ENCODE measurements at regions not wholly inside any gene's neighbourhood (a gene's known extent, or its start where the extent isn't known, plus 50 kb on each side); places are given as distances from the start of the nearest gene placed in this dataset.

- ATAC-seq (no peak), DNase-seq (ENCODE audit: missing footprints) (no peak)
- intact Hi-C loops (cut with DNase I): no loop called here
Observed at GRCh38 chr3:44026220-44026865, 215.3 kb upstream of the TOPAZ1 start.

GRCh38 chr3:44029100-44029499 is 212.6 kb upstream of the TOPAZ1 start:
- ATAC-seq (no peak), DNase-seq (ENCODE audit: missing footprints) (no peak)
- intact Hi-C loops (cut with DNase I): no loop called here

GRCh38 chr3:44030285-44030684 is 211.4 kb upstream of the TOPAZ1 start:
- DNase-seq (ENCODE audit: missing footprints) (no peak), ATAC-seq (no peak)
- intact Hi-C loops (cut with DNase I): no loop called here

- intact Hi-C loops (cut with DNase I): no loop called here
- ATAC-seq (no peak), DNase-seq (ENCODE audit: missing footprints) (no peak)
Observed at GRCh38 chr3:44030687-44031305, 210.9 kb upstream of the TOPAZ1 start.

- intact Hi-C loops (cut with DNase I): no loop called here
- no peak for ATAC-seq
- no peak for DNase-seq (ENCODE audit: missing footprints)
Observed at GRCh38 chr3:44031387-44032380, 210.0 kb upstream of the TOPAZ1 start.

- intact Hi-C loops (cut with DNase I): no loop called here
- ATAC-seq: no peak
- no peak for DNase-seq (ENCODE audit: missing footprints)
Observed at GRCh38 chr3:44032487-44032886, 209.2 kb upstream of the TOPAZ1 start.

GRCh38 chr3:44033123-44033522 is 208.6 kb upstream of the TOPAZ1 start:
- intact Hi-C loops (cut with DNase I): no loop called here
- ATAC-seq (no peak), DNase-seq (ENCODE audit: missing footprints) (no peak)

- DNase-seq (ENCODE audit: missing footprints) (no peak), ATAC-seq (no peak)
- intact Hi-C loops (cut with DNase I): no loop called here
Observed at GRCh38 chr3:44036850-44037249, 204.8 kb upstream of the TOPAZ1 start.

- ATAC-seq (no peak), DNase-seq (ENCODE audit: missing footprints) (no peak)
- intact Hi-C loops (cut with DNase I): no loop called here
Observed at GRCh38 chr3:44039006-44039405, 202.7 kb upstream of the TOPAZ1 start.

GRCh38 chr3:44041726-44042125 is 200.0 kb upstream of the TOPAZ1 start:
- intact Hi-C loops (cut with DNase I): no loop called here
- ATAC-seq (no peak), DNase-seq (ENCODE audit: missing footprints) (no peak)

- ATAC-seq (no peak), DNase-seq (ENCODE audit: missing footprints) (no peak)
- intact Hi-C loops (cut with DNase I): no loop called here
Observed at GRCh38 chr3:44042772-44043171, 198.9 kb upstream of the TOPAZ1 start.

GRCh38 chr3:44045476-44046275 is 196.0 kb upstream of the TOPAZ1 start:
- intact Hi-C loops (cut with DNase I): no loop called here
- DNase-seq (ENCODE audit: missing footprints): no peak
- ATAC-seq: no peak

- ATAC-seq (no peak), DNase-seq (ENCODE audit: missing footprints) (no peak)
- intact Hi-C loops (cut with DNase I): no loop called here
Observed at GRCh38 chr3:44047796-44048195, 193.9 kb upstream of the TOPAZ1 start.

GRCh38 chr3:44048196-44048924 is 193.3 kb upstream of the TOPAZ1 start:
- ATAC-seq (no peak), DNase-seq (ENCODE audit: missing footprints) (no peak)
- intact Hi-C loops (cut with DNase I): no loop called here

- DNase-seq (ENCODE audit: missing footprints): no peak
- ATAC-seq: no peak
- intact Hi-C loops (cut with DNase I): no loop called here
Observed at GRCh38 chr3:44048949-44049348, 192.7 kb upstream of the TOPAZ1 start.

GRCh38 chr3:44050101-44050500 is 191.6 kb upstream of the TOPAZ1 start:
- ATAC-seq (peak; percentile 23), DNase-seq (ENCODE audit: missing footprints) (no peak)
- intact Hi-C loops (cut with DNase I): no loop called here

GRCh38 chr3:44050867-44051266 is 190.8 kb upstream of the TOPAZ1 start:
- DNase-seq (ENCODE audit: missing footprints) (no peak), ATAC-seq (no peak)
- intact Hi-C loops (cut with DNase I): no loop called here

- DNase-seq (ENCODE audit: missing footprints): no peak
- ATAC-seq: no peak
- intact Hi-C loops (cut with DNase I): no loop called here
Observed at GRCh38 chr3:44055951-44056350, 185.7 kb upstream of the TOPAZ1 start.
